Medulla oblongata (tissue), 1 donor: ENCODE measurements at regions not wholly inside any gene's neighbourhood (a gene's known extent, or its start where the extent isn't known, plus 50 kb on each side); places are given as distances from the start of the nearest gene placed in this dataset.

Experiments used
- DNase-seq: peaks from one replicate; pipeline ENCODE4 v3.0.0-alpha.2; 2015; ENCODE audit errors: extremely low spot score

DNA sequence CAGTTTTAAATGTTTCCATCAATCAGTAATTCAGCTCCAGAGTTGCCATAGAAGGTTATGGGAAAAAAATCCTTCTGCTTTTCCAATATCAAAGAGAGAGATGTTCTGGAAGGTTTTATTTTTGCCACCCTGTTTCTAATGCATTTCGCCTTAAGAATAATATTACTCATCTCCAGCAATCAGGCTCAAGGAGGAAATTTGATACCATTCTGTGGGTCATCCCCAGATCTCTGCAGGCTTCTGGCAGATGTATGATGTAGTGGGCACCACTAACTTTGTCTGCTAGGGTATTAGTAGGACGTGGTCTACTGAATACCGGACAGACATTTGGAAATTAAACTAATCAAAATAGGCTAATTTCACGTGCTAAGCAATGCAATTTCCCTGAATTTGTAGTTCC, 645.4 kb upstream of the TENM3 start:
- DNase-seq, result no peak

DNA sequence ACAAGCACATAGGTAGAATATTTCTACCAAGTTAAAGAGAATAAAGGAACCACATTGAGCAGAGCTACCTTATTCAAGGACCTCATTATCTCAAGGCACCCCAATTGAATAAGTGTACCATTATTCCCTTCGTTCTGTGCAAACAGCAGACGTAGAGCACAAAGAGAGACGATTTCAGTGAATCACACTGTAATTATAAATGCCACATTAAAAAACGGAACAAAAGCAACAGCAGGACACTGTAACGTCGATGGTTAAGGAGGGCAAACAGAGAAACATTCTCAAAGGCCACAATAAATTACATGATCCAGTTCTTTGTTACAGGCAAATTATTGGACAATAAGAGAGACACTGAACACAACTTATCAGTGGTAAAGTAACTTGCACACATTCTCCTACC, 644.1 kb upstream of the TENM3 start:
- DNase-seq, result no peak

DNA sequence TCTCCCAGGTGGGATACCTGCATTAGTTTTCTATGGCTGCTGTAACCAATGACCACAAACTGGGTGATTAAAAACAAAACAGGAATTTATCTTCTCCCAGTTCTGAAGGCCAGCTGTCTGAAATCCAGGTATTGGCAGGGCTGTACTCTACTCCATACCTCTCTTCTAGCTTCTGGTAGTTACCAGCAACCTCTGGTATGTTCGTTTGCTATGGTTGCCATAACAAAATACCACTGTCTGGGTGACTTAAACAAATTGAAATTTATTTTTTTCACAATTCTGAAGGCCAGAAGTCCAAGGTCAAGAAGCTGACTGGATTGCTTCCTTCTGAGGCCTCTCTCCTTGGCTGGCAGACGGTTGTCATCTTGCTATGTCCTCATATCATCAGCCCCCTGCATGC, 642.1 kb upstream of the TENM3 start:
- no peak for DNase-seq

DNA sequence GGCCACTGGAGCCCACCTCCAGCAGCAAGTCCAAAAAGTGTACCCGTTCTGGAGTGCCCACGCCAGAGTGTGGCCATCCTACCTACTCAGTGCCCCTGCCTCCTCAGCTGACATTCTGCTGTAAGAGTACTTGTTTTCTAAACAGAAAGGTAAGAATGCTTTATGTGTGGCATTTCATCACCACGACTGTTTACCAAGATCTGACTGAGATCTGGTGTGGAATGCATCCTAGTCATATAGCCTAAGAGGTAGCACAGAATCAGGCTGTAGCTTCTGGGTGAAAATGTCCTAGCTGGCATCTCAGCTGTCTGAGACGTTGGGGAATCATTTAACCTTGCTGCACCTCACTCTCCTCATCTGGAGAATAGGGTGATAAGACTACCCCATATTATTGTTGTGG, 638.7 kb upstream of the TENM3 start:
- DNase-seq, result no peak

DNA sequence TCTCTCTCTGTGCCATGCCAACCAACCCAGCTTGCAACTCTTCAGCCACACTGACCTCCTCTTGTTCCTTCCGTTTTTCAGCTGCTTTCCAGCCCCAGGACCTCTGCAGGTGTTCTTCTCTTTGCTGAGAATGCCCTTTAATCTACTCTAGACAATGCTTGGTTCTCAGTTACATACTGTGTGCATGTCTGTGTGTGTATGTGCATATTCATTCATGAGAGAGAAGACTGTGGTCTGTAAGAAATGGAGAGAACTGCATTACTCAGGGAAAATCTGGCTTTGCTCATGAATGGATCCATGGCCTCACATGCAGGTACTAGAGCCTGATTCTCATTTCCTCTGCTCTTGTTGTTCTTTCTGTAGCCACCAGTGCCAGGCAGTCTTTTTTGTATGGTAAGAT, 636.9 kb upstream of the TENM3 start:
- DNase-seq, result no peak

DNA sequence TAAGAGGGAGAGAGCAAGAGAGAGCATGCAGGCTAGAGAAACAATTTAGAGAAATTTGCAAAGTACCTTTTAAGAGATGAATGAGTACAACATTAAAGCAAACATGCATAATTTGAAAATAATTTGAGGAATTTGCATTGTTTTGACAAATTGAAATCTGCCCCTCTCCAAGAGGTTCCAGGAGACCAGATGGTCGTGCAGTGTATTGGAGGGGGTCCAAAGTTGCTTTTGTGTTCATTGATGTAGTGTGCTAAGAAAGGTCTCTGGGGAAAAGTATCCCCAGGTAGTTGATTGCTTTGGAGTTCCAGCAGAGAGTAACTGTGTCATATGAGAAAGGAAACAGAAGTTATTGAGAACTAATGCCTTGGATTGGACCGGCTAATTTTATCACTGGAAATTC, 635.0 kb upstream of the TENM3 start:
- no peak for DNase-seq

DNA sequence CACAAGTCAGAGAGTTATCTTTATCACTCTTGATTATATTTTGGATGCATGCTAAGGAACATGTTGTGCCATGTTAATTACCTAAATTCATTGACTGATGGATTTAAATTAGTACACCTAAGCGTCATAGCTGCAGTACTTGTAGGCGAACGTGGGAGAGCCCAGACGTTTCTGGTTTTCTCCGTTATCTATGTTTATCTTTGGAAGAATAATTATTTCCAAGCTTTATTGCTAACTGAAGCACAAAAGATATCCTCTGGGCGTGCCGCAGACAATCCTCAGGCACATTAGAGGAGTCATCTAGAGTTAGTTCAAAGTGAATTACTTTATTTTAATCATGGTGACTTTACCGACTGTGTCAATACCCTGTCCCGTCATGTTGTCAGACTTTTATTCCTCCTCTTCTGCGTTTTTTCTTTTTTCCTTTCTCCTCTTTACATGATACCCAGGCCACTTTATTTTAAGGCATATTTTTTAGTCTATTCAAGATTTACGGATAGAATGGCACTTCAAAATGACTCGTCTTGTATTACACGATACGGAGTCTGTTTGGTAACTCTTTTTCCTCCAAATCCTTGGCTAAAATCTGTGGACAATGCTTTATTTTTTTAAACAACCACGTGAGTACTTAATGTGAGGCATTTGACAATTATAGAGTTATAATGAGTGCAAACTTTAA, 632.0 kb upstream of the TENM3 start:
- DNase-seq, result no peak

DNA sequence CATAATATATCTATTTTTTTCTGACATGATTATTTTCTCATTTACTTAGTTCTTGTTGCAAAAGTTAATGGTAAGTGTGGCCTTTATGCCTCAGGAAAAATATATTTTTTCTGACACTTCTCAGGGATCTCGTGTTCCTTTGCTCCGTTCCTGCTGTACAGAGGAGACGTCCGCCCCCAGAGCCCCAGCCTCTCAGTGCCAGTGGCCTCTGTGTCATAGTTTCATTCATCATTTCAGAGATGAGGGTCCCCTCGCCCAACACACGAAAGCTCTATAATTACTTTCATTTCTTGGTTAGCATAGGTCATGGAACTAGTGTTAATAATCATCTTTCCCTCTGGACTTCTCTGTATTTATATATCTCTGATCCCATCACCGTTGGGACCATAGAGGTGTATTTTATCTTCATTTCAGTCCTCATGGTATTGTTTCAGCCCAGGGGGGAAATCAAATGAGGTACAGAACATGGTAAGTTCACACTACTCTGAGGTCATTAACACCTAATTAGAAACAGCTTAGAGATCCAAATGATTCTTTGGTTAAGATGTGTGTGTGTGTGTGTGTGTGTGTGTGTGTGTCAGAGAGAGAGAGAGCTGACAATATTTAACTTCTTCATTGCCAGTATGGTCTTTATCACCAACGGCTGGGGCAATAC, 631.1 kb upstream of the TENM3 start:
- DNase-seq, result no peak

DNA sequence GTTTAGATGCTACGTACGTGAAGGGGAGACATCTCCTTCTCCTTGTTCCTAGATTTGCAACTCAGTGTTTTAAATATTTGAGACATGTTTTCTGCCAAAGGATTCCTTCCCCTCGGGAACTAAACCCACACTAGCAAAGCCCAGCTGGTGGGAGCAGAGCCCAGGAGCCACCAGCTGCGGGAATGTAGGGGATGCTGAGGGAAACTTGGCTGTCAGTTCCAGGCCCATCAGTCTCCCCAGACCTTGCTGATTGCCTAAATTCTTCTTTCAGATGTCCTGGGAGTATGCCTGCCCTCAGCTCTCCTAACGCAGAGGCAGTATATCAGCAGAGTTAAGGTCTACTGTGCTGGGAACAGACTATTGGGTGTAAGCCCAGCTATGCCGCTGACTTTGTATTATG, 630.0 kb upstream of the TENM3 start:
- no peak for DNase-seq

DNA sequence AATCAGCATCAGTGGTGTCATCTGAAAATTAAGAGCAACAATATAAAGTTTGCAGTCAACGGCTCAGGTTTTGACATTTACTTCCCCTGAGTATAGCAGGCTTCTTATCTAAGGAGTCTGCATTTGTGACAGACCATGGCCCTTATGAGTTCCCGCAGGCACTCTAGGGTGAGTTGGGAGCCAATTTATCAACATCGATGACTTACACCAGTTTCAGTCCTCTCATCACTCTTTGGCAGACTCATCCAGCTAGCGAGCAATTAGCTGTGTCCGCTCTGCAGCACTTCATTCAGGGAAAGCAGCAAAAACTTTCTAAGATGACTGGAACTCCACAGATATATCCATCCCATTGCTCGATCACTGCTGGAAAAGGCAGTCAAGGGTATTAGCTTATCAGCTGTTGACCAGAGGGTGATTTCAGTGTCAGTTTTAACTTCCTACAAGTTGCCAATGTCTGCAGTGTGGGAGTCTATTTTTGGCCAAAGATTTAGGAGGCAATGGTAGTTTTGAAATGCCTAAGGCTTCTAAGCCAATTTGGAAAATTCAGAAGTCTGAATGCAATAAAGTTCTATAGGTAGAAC, 625.1 kb upstream of the TENM3 start:
- DNase-seq, result no peak

DNA sequence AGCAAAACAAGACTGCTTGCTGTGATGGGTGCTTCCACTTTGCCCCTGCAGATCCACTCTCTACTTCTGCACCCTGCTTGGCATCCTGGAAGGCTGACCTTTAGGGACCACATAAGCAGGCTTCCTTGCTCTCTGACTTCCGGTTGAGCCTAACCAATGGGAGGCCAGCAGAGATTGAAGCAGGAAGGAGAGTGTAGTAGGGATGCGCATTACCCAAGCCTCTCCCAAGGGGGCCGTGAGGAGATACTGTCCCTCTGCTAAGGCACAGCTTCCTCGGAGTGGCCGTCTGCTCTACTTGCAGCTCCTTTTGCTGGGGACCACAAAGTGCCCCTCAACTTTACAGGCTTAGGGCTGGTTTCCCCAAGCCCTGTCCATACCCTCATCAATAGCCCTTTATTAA, 624.3 kb upstream of the TENM3 start:
- no peak for DNase-seq

DNA sequence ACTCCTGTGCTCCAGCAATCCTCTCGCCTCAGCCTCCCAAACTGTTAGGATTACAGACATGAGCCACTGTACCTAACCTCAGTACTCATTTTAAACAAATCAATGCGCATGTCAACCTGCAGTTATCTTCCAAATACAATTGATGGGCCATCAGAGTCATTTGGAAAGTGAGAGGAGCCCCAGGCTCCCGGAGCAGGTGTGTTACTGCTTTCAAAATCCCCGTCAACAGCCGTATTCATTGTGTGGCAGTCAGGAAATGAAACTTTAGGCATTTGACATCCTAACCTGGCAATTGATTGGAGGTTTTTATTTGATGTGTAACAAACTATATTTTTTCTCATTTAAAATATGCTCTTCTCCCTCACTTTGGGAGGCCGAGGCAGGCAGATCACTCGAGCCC, 623.6 kb upstream of the TENM3 start:
- DNase-seq, result no peak

DNA sequence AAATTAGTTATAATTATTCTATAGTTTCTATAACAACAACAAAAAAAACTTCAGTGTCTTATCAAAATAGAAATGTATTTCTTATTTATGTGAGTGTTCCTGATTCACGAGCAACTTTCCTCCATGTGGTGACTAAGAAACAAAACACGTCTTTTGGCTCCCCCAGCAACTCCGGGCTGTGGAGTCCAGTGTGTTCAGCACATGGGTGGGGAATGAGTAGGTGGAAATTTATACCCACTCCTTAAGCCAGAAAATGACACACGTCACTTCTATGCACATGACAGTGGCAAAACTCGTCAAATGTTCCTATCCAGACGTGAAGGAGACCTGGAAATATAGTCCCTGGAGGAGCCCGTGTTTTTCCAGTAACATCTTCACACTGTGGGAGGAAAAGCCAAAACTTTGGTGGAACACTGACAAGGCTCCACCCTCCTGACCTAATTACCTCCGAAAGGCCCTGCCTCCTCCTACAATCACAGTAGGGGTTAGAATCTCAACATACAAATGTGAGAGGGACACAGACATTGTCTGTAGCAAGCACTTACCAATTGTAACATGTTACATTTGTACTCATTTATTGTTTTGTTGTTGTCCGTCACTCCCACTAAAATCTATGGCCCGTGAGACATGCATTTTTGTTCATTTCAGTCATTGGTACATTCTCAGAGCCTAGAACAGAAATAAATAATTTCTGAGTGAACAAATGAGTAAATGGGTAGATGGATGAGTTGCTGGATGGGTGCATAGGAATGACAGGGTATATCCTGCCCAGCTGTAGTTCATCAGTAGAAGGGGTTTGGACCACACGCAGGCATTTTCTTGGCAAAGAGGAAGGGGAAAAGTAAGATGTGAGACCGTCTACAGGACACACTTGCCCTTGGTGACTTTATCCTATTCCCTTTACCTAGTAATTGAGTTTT, 605.8 kb upstream of the TENM3 start:
- DNase-seq, result no peak

DNA sequence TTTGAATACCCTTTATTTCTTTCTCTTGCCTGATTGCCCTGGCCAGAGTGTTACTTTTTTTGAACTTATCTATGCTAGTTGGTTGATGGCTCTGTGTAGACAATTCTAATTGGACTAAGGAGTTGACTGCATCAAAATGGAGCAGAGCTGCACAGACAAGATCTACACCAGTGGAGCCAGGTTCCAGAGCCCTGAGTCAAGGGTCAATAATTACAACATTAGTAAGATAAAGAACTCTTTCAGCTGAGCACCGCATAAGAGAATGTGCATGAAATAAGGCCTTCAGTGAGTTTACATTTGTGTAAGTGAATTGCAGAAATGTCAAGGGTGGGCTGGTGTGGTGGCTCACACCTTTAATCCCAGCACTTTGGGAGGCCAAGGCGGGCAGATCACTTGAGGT, 599.7 kb upstream of the TENM3 start:
- DNase-seq, result no peak

DNA sequence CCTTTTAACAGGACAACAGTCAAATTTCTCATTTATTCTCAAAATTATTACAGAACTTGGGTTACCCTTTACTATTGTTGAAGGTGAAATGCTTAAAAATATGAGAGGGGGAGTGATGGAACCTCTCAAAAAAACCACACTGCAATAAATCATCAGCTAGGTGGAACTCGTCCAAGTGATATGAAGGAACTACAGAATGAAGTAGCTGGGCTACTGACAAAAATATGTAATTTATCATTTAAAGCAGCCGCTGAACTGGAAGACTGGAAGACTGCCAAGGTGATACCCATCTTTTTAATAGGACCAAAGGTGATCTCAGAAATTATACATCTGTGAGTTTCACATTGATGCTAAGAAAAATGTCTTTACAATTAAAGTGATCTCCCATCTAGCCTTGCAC, 597.7 kb upstream of the TENM3 start:
- DNase-seq, result no peak

DNA sequence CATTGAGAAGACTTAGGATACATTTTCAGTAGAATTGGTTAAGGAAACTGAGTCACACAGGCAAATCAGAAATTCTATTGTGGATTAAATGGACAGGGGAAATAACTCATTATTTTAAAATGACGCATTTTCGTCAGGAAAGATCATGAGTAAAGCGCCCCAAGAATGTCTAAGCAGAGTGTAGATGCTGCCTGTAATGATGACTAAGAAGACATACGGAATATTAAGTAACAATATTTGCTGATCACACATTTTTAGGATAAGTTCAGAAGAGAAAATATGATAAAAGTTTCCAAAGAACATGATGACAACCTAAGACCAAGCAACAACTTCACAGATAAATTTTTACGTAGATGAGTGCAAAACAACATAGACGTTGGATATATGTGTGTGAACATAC, 596.3 kb upstream of the TENM3 start:
- DNase-seq, result no peak

DNA sequence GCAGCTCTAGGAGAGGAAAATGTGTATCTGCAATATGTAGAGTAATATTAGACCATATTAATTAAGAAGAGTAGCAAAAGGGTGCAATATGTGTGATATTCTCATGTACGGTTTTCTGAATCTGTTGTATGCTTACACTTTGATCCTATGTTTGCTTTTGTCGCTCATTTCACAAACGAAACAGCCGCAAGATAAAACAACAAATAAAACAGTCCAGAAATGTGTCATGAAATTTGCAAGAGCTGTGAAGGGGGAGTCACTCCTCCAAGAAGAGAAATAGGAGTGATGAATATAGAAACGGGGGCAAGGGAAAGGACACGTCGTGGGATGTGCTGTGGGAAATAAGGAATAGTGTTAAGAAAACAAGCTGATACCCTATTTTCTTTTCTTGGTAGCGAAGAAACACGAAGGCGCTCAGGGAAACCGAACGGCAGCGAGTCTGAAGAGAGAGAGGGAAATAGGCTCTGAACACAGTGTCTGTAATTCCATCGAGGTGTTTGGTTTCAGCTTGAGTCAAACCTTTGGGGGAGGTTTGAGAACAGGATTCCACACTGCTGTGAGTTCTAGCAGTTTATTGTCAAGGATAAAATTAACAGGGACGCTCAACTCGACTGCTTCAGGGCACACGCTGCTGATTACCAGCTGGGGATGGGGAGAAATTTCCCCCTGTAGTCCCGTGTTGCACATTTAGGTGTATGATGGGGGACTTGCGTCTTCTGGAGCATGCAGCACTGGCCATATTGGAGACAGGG, 595.6 kb upstream of the TENM3 start:
- DNase-seq, result no peak

DNA sequence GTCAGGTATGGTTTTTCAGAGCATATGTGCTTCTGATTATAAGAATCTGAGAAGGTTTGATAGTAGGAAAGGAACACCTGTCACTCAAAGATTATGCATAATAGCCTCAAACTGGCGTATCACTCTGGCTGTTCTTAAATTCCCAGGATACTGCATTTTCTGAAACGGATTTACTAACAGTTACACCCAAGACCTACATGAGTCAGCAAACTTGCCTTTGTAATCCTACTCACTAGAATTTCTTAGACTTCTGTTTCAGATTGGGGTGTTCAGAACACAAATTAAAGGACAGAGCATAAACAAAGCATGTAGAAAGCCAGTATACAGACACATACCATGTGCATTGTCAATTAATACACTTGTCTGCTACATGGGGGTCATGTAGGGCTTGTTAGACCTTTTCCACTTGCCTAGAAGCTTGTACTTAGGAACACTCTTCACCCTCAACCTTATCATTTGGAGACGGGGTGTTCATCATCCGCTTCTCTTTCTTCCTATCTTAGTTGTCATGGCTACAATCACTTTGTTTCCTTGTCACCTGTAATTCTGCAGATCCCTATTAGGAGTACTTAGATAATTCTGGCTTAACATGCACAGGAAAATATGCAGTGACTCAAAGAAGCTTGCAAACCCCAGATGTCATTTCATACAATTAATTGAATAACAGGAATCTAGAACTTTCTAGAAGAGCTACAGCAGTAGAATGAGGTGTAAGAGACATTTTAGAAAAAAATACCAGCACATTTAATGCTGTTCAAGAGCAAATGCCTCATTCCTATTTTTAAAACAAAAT, 593.0 kb upstream of the TENM3 start:
- DNase-seq, result no peak

DNA sequence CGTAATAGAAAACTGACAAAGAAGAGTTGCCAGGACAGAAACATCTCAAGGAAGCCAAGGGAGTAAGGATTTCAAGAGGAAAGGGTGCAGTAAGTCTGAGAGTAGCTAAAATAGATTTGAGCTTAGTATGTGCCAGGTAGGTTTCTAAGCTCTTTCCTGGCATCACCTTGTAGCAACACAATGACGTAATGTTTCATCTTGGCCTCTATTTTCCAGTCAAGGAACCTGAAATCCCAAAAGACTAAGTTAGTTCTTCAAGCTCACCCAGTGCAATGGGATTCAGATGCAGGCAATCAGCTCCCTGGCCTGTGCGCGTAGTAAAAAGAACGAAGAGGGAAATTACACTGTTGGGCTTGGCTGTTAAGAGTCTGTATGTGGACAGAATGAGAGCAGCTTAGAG, 586.5 kb upstream of the TENM3 start:
- no peak for DNase-seq

DNA sequence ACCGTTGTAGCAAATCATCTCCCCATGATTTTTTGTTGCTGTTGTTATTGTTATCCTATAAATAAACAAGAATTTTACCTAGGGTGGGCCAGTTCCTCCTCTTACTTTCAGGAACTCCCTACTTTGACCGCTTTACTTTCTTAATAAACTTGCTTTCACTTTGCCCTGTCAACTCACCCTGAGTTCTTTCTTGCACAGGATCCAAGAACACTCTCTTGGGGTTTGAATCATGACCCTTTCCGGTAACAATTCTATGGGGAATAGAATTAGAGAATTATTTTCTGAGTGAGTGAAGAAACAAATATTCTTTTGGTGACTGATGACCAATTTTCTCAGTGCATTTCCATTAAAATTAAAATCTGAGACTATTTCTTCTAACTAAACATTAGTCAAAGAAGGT, 584.0 kb upstream of the TENM3 start:
- no peak for DNase-seq

DNA sequence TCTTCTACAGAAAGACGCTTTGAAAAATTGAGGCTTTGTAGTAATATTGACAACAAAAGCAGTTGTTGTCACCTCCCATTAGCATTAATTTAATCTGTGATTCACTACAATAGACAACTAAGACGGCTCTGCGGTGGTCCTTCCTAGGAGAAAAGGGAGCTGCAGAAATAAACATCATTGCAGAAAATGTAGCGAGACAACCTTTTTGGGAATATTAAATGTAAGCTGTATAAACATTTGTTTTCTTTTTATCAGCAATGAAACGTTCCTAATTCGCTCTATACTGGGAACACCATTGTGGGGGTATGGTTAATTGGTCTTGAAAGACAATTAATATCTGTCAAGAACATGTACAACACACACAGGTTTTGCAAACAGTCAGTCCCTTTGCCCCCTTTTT, 583.3 kb upstream of the TENM3 start:
- DNase-seq, result no peak
